ENCODE measurements at regions not wholly inside any gene's neighbourhood (a gene's known extent, or its start where the extent isn't known, plus 50 kb on each side); places are given as distances from the start of the nearest gene placed in this dataset.

GRCh38 chr9:95627802-95628201 is 111.0 kb upstream of the PTCH1 start:
- TF ChIP-seq CTCF (IDR thresholded peaks at IDR 0.05) (no peak), EP300 (IDR thresholded peaks at IDR 0.05) (no peak)
